DND-41 (cell line): ENCODE measurements at regions not wholly inside any gene's neighbourhood (a gene's known extent, or its start where the extent isn't known, plus 50 kb on each side); places are given as distances from the start of the nearest gene placed in this dataset.

Experiments
- CTCF ChIP-seq: IDR thresholded peaks from 2 replicates; pipeline ENCODE4 v1.5.1; 2012; ENCODE audit warnings: borderline replicate concordance, low read length, moderate library complexity, mild to moderate bottlenecking; ENCODE audit not compliant: poor library complexity, severe bottlenecking; ENCODE audit errors: extremely low read depth
- EZH2 ChIP-seq: IDR thresholded peaks from 3 replicates; pipeline ENCODE4 v1.6.1; 2012; ENCODE audit warnings: borderline replicate concordance, low read depth, mild to moderate bottlenecking, moderate library complexity, low read length, inconsistent platforms; ENCODE audit not compliant: severe bottlenecking

- TF ChIP-seq CTCF, result no peak
- no peak for TF ChIP-seq EZH2
These were observed 291.6 kb downstream of the DAD1 start for GRCh38 chr14:22297376-22297775.
